ENCODE measurements at regions not wholly inside any gene's neighbourhood (a gene's known extent, or its start where the extent isn't known, plus 50 kb on each side); places are given as distances from the start of the nearest gene placed in this dataset.

DNA sequence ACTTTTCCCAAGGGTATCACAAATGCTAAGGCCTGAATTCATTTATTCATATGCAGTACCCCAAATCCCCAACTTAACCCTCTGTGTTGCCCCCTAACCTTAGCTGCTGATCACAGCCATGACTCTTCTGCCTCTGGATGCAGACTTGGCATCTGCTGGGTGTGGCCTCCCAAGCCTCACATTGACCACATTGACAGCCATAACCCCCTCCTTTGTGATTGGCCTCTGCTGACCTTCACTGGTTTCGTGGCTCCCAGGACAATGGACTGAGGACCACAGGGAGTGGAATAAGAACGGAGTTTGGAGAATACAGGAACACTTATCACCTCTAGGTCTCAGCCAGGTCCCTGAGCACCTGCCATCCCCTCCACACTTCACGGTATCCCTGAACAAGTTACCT is 123.6 kb upstream of the CPEB2 start:
- TF ChIP-seq, protein P1, sequence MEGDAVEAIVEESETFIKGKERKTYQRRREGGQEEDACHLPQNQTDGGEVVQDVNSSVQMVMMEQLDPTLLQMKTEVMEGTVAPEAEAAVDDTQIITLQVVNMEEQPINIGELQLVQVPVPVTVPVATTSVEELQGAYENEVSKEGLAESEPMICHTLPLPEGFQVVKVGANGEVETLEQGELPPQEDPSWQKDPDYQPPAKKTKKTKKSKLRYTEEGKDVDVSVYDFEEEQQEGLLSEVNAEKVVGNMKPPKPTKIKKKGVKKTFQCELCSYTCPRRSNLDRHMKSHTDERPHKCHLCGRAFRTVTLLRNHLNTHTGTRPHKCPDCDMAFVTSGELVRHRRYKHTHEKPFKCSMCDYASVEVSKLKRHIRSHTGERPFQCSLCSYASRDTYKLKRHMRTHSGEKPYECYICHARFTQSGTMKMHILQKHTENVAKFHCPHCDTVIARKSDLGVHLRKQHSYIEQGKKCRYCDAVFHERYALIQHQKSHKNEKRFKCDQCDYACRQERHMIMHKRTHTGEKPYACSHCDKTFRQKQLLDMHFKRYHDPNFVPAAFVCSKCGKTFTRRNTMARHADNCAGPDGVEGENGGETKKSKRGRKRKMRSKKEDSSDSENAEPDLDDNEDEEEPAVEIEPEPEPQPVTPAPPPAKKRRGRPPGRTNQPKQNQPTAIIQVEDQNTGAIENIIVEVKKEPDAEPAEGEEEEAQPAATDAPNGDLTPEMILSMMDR (conservative IDR thresholded peaks at IDR 0.05; ENCODE audit: low read depth, low read length): no peak
- TF ChIP-seq EZH2phosphoT487 (IDR thresholded peaks at IDR 0.05; ENCODE audit: borderline replicate concordance, low read length): no peak
